Renal cortical epithelial cell (primary cell): ENCODE measurements at regions not wholly inside any gene's neighbourhood (a gene's known extent, or its start where the extent isn't known, plus 50 kb on each side); places are given as distances from the start of the nearest gene placed in this dataset.
"Not testable (repeated sequence)": the region's sequence is repeated elsewhere in the genome, so short reads cannot be mapped to it uniquely, and the experiment has no call there.

Experiments used
- DNase-seq: peaks from one replicate; pipeline ENCODE4 v3.0.0-alpha.2; 2011; ENCODE audit warnings: low read depth

GRCh38 chr5:108451269-108451668 lies 69.4 kb upstream of the FBXL17 start:
- no peak for DNase-seq

GRCh38 chr5:108444130-108444529 lies 62.2 kb upstream of the FBXL17 start:
- DNase-seq = not testable (repeated sequence)

- DNase-seq = not testable (repeated sequence)
Observed at GRCh38 chr5:108442063-108442651, 60.3 kb upstream of the FBXL17 start.

- peak; percentile 6 for DNase-seq
Observed at GRCh38 chr5:108437425-108437824, 55.5 kb upstream of the FBXL17 start.

- DNase-seq = no peak
Observed at GRCh38 chr5:108436696-108437095, 54.8 kb upstream of the FBXL17 start.

- no peak for DNase-seq
Observed at GRCh38 chr5:108433600-108433999, 51.7 kb upstream of the FBXL17 start.

- peak; percentile 2 for DNase-seq
Observed at GRCh38 chr5:108432024-108432423, 50.1 kb upstream of the FBXL17 start.
